Activated CD4-positive, CD25-positive, alpha-beta regulatory T cell treated with anti-CD3 and anti-CD28 coated beads, Interleukin-2, amount 50 U/mL, for 16 hours (primary cell): ENCODE measurements at regions not wholly inside any gene's neighbourhood (a gene's known extent, or its start where the extent isn't known, plus 50 kb on each side); places are given as distances from the start of the nearest gene placed in this dataset.
"Not testable (repeated sequence)": the region's sequence is repeated elsewhere in the genome, so short reads cannot be mapped to it uniquely, and the experiment has no call there.

Experiments
- DNase-seq: peaks from one replicate; pipeline ENCODE4 v3.0.0-alpha.2; 2020; ENCODE audit warnings: low read depth, low spot score

- DNase-seq: no peak
These were observed 440.9 kb downstream of the DIRAS2 start for GRCh38 chr9:90201766-90202165.

DNA sequence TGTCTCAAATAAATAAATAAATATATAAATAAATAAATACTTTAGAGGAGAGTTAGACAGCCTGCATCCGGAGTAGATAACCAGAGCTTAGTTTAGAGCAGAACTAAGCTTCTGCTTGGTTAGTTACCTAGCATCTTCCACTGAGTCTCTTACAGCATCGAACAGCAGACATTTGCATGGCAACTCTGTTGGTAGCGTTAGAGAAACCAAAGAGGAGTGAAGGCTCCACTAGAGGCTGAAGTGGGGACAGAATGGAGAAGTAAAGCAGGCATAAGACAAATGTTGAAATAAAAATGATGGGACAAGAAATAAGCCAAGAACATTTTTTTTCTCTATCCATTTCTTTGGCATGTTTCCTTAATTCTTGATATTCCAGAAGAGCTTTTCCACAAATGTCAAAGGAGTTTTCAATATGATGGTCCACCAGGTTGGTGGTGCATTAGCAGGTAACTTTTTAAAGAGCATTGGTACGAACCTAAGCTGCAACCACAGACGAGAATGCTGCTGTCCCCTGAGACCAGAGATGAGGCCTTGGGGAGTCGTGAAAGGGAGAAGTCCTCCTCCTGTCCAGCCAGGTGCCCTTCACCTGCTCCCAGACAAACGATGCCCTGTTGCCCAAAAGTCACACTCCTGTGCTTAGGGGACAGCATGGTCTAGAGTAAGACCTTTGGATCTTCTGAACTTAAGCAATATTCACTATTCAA is 438.3 kb downstream of the DIRAS2 start:
- no peak for DNase-seq

- not testable (repeated sequence) for DNase-seq
These were observed 429.6 kb downstream of the DIRAS2 start for GRCh38 chr9:90213045-90213444.

DNA sequence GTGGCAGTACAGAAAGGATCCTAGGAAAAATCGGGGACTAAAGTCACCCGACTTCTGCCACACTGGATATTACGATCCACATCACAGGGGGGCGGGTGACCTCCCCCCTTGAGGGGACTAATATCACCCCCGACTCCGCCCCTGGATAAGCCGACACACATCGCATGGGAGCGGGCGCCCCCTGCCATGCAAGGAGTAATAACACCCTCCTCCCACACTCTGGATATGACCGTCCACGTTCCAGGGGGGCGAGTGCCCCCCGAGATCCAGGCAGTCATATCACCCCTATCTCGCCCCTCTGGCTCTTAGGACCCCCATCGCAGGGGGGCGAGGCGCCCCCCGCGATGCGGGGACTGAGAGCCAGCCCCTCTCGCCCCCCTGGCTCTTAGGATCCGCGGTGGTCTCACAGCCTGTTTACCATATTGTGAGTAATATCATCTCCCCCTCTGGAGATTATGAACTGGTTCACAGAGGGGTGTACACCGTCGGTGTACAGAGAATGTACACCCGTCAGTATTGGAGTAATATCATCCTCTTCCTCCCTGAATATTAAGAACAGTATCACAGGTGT is 423.0 kb downstream of the DIRAS2 start:
- no peak for DNase-seq

DNA sequence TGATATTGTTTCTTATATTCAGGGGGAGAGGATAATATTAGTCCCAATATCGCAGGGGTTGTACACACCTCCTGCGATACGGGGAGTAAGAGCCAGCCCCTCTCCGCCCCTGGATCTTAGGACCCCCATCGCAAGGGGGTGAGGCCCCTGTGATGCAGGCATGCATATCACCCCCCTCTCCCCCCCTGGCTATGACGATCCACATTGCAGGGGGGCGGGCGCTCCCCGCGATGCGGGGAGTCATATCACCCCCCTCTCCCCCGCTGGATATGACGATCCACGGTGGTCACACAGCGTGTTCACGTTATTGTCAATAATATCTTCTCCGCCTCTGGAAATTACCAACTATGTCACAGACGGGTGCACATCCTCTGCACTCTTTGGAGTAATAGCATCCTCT is 420.7 kb downstream of the DIRAS2 start:
- DNase-seq: not testable (repeated sequence)

GRCh38 chr9:90226839-90227338 is 415.7 kb downstream of the DIRAS2 start:
- DNase-seq: peak; percentile 26

DNA sequence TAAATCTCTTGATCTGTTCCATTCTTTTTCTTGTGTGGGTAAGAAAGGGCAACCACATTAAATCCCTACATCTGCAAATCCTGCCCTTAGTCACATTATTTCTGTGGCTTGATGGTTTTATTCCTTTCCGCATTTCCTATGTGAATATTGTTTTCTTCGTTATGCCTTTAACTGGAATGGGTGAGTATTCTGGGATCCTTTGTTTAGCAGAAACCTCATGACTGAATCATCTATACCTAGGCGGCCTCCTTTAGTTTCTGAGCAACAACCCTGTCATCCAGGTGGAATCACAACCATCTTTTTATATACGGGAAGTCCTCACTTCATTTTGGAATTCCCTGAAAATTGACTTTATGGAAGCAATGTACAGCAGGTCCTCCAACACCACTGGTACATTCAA is 409.5 kb downstream of the DIRAS2 start:
- not testable (repeated sequence) for DNase-seq

GRCh38 chr9:90240541-90240940 is 402.1 kb downstream of the DIRAS2 start:
- DNase-seq: no peak

DNA sequence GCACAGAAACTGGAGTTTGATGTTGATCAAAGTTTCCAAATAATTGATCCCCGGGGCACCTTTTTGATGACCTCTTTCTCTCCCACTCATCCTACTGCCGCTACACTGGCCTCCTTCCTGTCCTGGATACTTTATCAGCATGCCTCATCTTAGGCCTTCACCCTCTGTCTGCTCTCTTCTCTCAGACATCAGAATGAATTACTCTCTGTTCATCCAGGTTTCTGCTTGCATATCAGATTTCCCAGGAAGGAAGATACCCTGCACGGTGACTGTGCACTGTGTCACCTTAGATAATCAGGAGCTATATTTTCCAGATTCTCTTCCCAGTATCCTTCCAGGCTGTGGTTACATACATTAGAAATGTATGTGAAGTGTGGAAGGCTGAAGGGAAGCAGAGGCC is 397.0 kb downstream of the DIRAS2 start:
- no peak for DNase-seq

GRCh38 chr9:90249094-90249493 is 393.5 kb downstream of the DIRAS2 start:
- DNase-seq: no peak

DNA sequence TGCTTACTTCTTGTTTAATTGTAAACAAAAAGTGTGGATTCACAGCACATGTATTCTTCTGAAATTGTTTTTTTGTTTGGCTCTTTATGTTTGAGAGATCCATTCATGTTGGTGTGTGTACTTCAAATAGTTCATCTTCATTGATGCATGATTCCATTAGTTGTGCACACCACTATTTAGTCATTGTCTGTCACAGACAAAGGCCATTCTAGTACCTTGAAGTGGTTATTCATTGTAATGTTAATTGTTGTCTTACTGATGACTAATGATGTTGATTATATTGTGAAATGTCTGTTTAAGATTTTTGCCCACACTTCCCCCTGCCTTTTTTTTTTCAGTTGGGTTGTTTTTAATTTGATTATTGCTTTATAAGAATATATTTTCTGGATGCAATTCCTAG is 391.3 kb downstream of the DIRAS2 start:
- DNase-seq: no peak

GRCh38 chr9:90256345-90256744 is 386.3 kb downstream of the DIRAS2 start:
- DNase-seq: no peak

DNA sequence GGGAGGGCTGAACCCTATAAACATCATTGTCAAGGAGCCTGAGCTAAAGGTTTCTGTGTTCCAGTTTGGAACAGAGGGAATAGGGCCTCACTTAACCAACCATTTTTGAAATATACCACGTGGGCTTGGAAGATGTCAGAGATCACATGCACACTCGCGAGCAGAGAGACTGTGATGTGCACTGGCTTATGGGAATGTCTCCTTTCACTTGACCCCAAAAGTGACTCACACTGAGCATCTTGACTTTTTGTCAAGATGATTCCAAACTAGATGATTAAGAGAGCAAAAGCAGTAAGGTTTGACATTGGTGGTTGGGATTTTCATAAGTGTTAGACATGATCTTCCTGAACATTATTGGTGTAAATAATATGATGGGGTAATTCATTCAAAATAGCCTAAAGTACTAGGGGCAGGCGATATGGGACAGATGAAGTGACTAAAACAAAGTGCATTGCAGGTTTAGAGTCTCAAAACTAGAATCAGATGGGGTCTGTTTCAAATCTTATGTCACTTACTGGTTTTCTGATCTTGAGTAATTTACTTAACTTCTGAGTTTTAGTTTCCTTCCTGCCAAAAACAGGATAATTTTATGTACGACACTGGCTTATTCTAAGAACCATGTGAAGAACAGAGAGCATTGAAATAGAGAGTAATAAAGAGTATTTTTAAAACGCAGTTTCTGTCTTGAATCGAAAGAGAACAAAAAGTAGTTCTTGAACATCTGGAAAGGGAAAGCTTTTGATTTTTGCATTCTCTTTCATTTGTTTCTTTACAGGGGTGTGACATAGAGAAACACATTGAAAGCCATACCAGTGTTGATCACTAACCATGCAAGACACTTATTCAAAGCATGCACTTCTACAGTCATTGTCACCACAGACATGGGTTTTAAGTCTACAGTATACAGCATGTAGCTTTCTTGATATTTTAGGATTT is 383.0 kb downstream of the DIRAS2 start:
- DNase-seq: no peak

- no peak for DNase-seq
These were observed 380.9 kb downstream of the DIRAS2 start for GRCh38 chr9:90261698-90262097.

DNA sequence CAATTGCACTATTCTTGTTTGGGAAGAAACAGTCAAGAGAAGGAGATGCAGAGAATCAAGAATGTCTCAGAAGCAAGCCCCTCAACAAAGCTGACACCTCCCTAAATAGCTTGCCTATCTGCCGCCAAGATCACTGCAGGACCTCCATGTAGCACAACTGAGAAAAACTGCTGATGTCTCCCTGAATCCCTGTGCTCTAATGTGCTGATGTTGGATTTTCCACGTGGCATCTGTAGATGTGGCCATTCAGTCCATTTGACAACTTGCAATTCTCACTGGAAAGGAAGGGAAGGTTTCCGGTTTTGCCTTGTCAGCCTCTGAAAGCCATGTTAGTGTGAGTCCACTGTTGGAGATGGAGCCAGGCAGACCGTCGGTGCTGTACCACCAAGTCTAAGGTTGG is 374.0 kb downstream of the DIRAS2 start:
- no peak for DNase-seq

GRCh38 chr9:90271707-90272106 is 370.9 kb downstream of the DIRAS2 start:
- DNase-seq: no peak

GRCh38 chr9:90274725-90275124 is 367.9 kb downstream of the DIRAS2 start:
- DNase-seq: no peak

GRCh38 chr9:90285946-90286345 is 356.7 kb downstream of the DIRAS2 start:
- DNase-seq: no peak

- DNase-seq: no peak
These were observed 354.9 kb downstream of the DIRAS2 start for GRCh38 chr9:90287567-90288274.

DNA sequence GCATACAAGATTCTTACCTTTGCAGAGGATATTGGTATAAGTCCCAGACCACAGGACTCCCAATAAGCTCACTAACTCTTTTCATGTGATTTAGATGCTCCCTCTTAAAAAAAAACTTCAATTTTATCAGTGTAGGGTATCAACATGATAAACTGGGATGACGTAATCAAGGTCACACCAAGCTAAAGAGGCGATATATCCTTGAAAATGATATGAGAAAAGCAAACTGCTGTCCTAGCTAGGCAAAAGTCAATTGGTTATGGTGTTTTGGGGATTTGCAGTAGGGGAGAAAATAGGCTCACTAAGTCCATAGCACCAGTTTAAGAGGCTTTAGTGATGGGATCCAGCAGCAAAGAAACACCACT is 354.4 kb downstream of the DIRAS2 start:
- DNase-seq: no peak

GRCh38 chr9:90290716-90291485 is 351.7 kb downstream of the DIRAS2 start:
- no peak for DNase-seq
